Progenitor cell of endocrine pancreas (in vitro differentiated cells): ENCODE measurements at regions not wholly inside any gene's neighbourhood (a gene's known extent, or its start where the extent isn't known, plus 50 kb on each side); places are given as distances from the start of the nearest gene placed in this dataset.

Source experiments
- DNase-seq: peaks from one replicate; pipeline ENCODE4 v3.0.0; 2021; ENCODE audit warnings: low spot score; ENCODE audit not compliant: unreplicated experiment
- H3K27ac Mint-ChIP-seq: 2 replicates; pipeline ENCODE4 v1.8.0; 2021; ENCODE audit warnings: mild to moderate bottlenecking, moderate library complexity, mixed read lengths
- H3K27me3 Mint-ChIP-seq: 2 replicates; pipeline ENCODE4 v1.8.0; 2021; ENCODE audit warnings: mixed read lengths
- H3K36me3 Mint-ChIP-seq: 2 replicates; pipeline ENCODE4 v1.8.0; 2022; ENCODE audit warnings: mixed read lengths; ENCODE audit not compliant: insufficient read depth
- H3K4me1 Mint-ChIP-seq: 2 replicates; pipeline ENCODE4 v1.8.0; 2021; ENCODE audit warnings: low read depth, mixed read lengths
- H3K4me3 Mint-ChIP-seq: 2 replicates; pipeline ENCODE4 v1.8.0; 2021; ENCODE audit warnings: low read depth, mild to moderate bottlenecking, moderate library complexity, mixed read lengths
- H3K9me3 Mint-ChIP-seq: 2 replicates; pipeline ENCODE4 v1.8.0; 2021; ENCODE audit warnings: low read depth, mixed read lengths
- CTCF ChIP-seq: fragments of 200-600 bp; sonication (generic); IDR thresholded peaks from one replicate; pipeline ENCODE4 v1.5.0; 2021; ENCODE audit warnings: antibody characterized with exemption, mild to moderate bottlenecking; ENCODE audit not compliant: unreplicated experiment

- Mint-ChIP-seq H3K4me3 (no peak overlapping the region), H3K36me3 (no peaks in the 10 kb centered on the region), H3K27me3 (peaks cover 24% of the 10 kb centered on the region), H3K9me3 (no peaks in the 10 kb centered on the region), H3K4me1 (peaks cover 1% of the 10 kb centered on the region), H3K27ac (no peak overlapping the region)
- TF ChIP-seq CTCF, result no peak
- DNase-seq, result no peak
These were observed 68.4 kb downstream of the MCFD2 start for GRCh38 chr2:46847185-46847710.

GRCh38 chr2:46846536-46846935 lies 69.1 kb downstream of the MCFD2 start:
- Mint-ChIP-seq H3K36me3 (no peaks in the 10 kb centered on the region), H3K9me3 (no peaks in the 10 kb centered on the region), H3K4me3 (no peak overlapping the region), H3K27ac (no peak overlapping the region), H3K27me3 (peaks cover 24% of the 10 kb centered on the region), H3K4me1 (peaks cover 1% of the 10 kb centered on the region)
- no peak for TF ChIP-seq CTCF
- DNase-seq, result no peak

GRCh38 chr2:46845542-46846486 lies 69.8 kb downstream of the MCFD2 start:
- Mint-ChIP-seq H3K27ac (no peak overlapping the region), H3K36me3 (no peaks in the 10 kb centered on the region), H3K27me3 (peaks cover 24% of the 10 kb centered on the region), H3K4me3 (no peak overlapping the region), H3K4me1 (peaks cover 1% of the 10 kb centered on the region), H3K9me3 (no peaks in the 10 kb centered on the region)
- DNase-seq, result no peak
- no peak for TF ChIP-seq CTCF

GRCh38 chr2:46844443-46844842 lies 71.2 kb downstream of the MCFD2 start:
- Mint-ChIP-seq H3K27me3 (peaks cover 24% of the 10 kb centered on the region), H3K4me1 (no peaks in the 10 kb centered on the region), H3K9me3 (no peaks in the 10 kb centered on the region), H3K36me3 (no peaks in the 10 kb centered on the region), H3K4me3 (no peak overlapping the region), H3K27ac (no peak overlapping the region)
- no peak for TF ChIP-seq CTCF
- no peak for DNase-seq

GRCh38 chr2:46844034-46844433 lies 71.6 kb downstream of the MCFD2 start:
- Mint-ChIP-seq H3K27ac (no peak overlapping the region), H3K36me3 (no peaks in the 10 kb centered on the region), H3K9me3 (no peaks in the 10 kb centered on the region), H3K27me3 (peaks cover 24% of the 10 kb centered on the region), H3K4me3 (no peak overlapping the region), H3K4me1 (no peaks in the 10 kb centered on the region)
- no peak for DNase-seq
- no peak for TF ChIP-seq CTCF
